HEK293 (cell line): ENCODE measurements at regions not wholly inside any gene's neighbourhood (a gene's known extent, or its start where the extent isn't known, plus 50 kb on each side); places are given as distances from the start of the nearest gene placed in this dataset.
A peak's percentile ranks its signal among the peaks of the same experiment; 100 is the strongest.

Source experiments
- BCL11B ChIP-seq: fragments of 450-650 bp; formaldehyde crosslinking; IDR thresholded peaks from 2 replicates; pipeline ENCODE4 v1.5.1; 2016; ENCODE audit warnings: low read depth, missing biosample characterization, missing genetic modification characterization
- GLI2 ChIP-seq: fragments of 450-650 bp; formaldehyde crosslinking; IDR thresholded peaks from 2 replicates; pipeline ENCODE4; 2017; ENCODE audit warnings: missing biosample characterization, missing genetic modification characterization, low read depth, borderline replicate concordance
- SCRT1 ChIP-seq: fragments of 450-650 bp; formaldehyde crosslinking; IDR thresholded peaks from 2 replicates; pipeline ENCODE4 v1.5.1; 2016; ENCODE audit warnings: missing biosample characterization, missing genetic modification characterization, borderline replicate concordance
- ZBTB11 ChIP-seq: fragments of 450-650 bp; formaldehyde crosslinking; conservative IDR thresholded peaks from 2 replicates; pipeline ENCODE4 v1.5.1; 2016; ENCODE audit warnings: low read depth, missing biosample characterization, missing genetic modification characterization
- ZBTB17 ChIP-seq: fragments of 450-650 bp; formaldehyde crosslinking; IDR thresholded peaks from 2 replicates; pipeline ENCODE4 v1.5.1; 2016; ENCODE audit warnings: missing biosample characterization, missing genetic modification characterization
- ZNF10 ChIP-seq: fragments of 450-650 bp; formaldehyde crosslinking; IDR thresholded peaks from 2 replicates; pipeline ENCODE4 v1.5.1; 2017; ENCODE audit warnings: missing biosample characterization, missing genetic modification characterization
- ZNF169 ChIP-seq: fragments of 450-650 bp; formaldehyde crosslinking; IDR thresholded peaks from 2 replicates; pipeline ENCODE4 v1.5.1; 2016; ENCODE audit warnings: missing biosample characterization, missing genetic modification characterization
- ZNF18 ChIP-seq: fragments of 450-650 bp; formaldehyde crosslinking; IDR thresholded peaks from 2 replicates; pipeline ENCODE4 v1.5.1; 2016; ENCODE audit warnings: missing biosample characterization, missing genetic modification characterization
- ZNF404 ChIP-seq: fragments of 450-650 bp; formaldehyde crosslinking; IDR thresholded peaks from 2 replicates; pipeline ENCODE4 v1.5.1; 2017; ENCODE audit warnings: missing biosample characterization, missing genetic modification characterization
- ZNF518A ChIP-seq: fragments of 450-650 bp; formaldehyde crosslinking; conservative IDR thresholded peaks from 2 replicates; pipeline ENCODE4 v1.5.1; 2016; ENCODE audit warnings: low read depth, missing biosample characterization, missing genetic modification characterization
- ZNF561 ChIP-seq: fragments of 450-650 bp; IDR thresholded peaks from 2 replicates; pipeline ENCODE4 v1.5.1; 2018; ENCODE audit warnings: missing biosample characterization, missing genetic modification characterization, borderline replicate concordance
- ZNF658 ChIP-seq: fragments of 450-650 bp; formaldehyde crosslinking; IDR thresholded peaks from 2 replicates; pipeline ENCODE4; 2016; ENCODE audit warnings: missing biosample characterization, missing genetic modification characterization
- ZNF747 ChIP-seq: fragments of 450-650 bp; formaldehyde crosslinking; IDR thresholded peaks from 2 replicates; pipeline ENCODE4 v1.5.1; 2016; ENCODE audit warnings: missing biosample characterization, missing genetic modification characterization
- ZNF768 ChIP-seq: fragments of 450-650 bp; formaldehyde crosslinking; IDR thresholded peaks from 2 replicates; pipeline ENCODE4 v1.5.1; 2018; ENCODE audit warnings: missing biosample characterization, mild to moderate bottlenecking, missing genetic modification characterization
- ZNF777 ChIP-seq: fragments of 450-650 bp; formaldehyde crosslinking; IDR thresholded peaks from 2 replicates; pipeline ENCODE4 v1.5.1; 2017; ENCODE audit warnings: missing biosample characterization, missing genetic modification characterization, borderline replicate concordance
- ZNF843 ChIP-seq: fragments of 450-650 bp; formaldehyde crosslinking; IDR thresholded peaks from 2 replicates; pipeline ENCODE4 v1.5.1; 2016; ENCODE audit warnings: missing biosample characterization, missing genetic modification characterization
- ZSCAN30 ChIP-seq: fragments of 450-650 bp; IDR thresholded peaks from 2 replicates; pipeline ENCODE4 v1.5.1; 2018; ENCODE audit warnings: missing biosample characterization, mild to moderate bottlenecking, missing genetic modification characterization, moderate library complexity
- TF ChIP-seq, protein P1 (sequence below): fragments of 450-650 bp; formaldehyde crosslinking; IDR thresholded peaks from 2 replicates; pipeline ENCODE4 v1.5.1; 2016; ENCODE audit warnings: missing biosample characterization, missing genetic modification characterization
- TF ChIP-seq, protein P2 (sequence below): fragments of 450-650 bp; formaldehyde crosslinking; IDR thresholded peaks from 2 replicates; pipeline ENCODE4 v1.5.1; 2016; ENCODE audit warnings: missing biosample characterization, missing genetic modification characterization
- TF ChIP-seq, protein P3 (sequence below): fragments of 450-650 bp; formaldehyde crosslinking; IDR thresholded peaks from 2 replicates; pipeline ENCODE4 v1.5.1; 2016; ENCODE audit warnings: missing biosample characterization, missing genetic modification characterization
- TF ChIP-seq, protein P4 (sequence below): fragments of 450-650 bp; formaldehyde crosslinking; IDR thresholded peaks from 2 replicates; pipeline ENCODE4 v1.5.1; 2016; ENCODE audit warnings: missing biosample characterization, missing genetic modification characterization

DNA sequence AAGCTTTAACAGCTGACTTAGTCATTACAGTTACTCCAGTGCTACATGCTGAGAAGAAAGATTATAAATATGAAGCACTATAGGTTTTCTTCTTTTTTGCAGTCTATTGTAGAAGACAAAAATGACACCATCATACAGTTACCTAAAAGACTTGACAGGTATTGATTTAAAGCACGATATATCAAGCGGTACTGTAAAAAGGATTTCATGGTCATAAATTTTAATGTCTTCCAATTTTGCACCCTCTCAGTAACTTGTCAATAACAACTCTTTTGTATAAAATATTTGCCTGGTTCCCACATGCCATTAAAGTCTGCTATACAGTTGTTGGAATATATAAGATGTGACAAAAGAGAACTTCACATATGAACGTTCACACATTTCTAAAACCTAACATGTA, 102.8 kb downstream of the ZIC5 start (continued):
- TF ChIP-seq, protein P1, sequence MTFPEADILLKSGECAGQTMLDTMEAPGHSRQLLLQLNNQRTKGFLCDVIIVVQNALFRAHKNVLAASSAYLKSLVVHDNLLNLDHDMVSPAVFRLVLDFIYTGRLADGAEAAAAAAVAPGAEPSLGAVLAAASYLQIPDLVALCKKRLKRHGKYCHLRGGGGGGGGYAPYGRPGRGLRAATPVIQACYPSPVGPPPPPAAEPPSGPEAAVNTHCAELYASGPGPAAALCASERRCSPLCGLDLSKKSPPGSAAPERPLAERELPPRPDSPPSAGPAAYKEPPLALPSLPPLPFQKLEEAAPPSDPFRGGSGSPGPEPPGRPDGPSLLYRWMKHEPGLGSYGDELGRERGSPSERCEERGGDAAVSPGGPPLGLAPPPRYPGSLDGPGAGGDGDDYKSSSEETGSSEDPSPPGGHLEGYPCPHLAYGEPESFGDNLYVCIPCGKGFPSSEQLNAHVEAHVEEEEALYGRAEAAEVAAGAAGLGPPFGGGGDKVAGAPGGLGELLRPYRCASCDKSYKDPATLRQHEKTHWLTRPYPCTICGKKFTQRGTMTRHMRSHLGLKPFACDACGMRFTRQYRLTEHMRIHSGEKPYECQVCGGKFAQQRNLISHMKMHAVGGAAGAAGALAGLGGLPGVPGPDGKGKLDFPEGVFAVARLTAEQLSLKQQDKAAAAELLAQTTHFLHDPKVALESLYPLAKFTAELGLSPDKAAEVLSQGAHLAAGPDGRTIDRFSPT (tag by site-specific recombination): peak; percentile 66
- TF ChIP-seq ZNF404 (tag by site-specific recombination) (no peak), ZNF843 (tag by site-specific recombination) (peak; percentile 88), ZNF169 (no peak), ZBTB11 (tag by site-specific recombination) (no peak), ZNF658 (no peak), ZNF768 (tag by site-specific recombination) (no peak), ZNF777 (tag by site-specific recombination) (no peak), SCRT1 (no peak), ZBTB17 (tag by site-specific recombination) (no peak), ZNF518A (tag by site-specific recombination) (no peak), ZNF10 (tag by site-specific recombination) (no peak), GLI2 (tag by site-specific recombination) (peak; percentile 50; the same call in 1 of the 2 replicates), BCL11B (tag by site-specific recombination) (peak; percentile 84), ZNF747 (tag by site-specific recombination) (no peak), ZNF561 (no peak), ZSCAN30 (0 out of 2 replicates have a peak, but pooled peaks have one; percentile 10), ZNF18 (tag by site-specific recombination) (peak; percentile 47; the same call in 1 of the 2 replicates)
- TF ChIP-seq, protein P2, sequence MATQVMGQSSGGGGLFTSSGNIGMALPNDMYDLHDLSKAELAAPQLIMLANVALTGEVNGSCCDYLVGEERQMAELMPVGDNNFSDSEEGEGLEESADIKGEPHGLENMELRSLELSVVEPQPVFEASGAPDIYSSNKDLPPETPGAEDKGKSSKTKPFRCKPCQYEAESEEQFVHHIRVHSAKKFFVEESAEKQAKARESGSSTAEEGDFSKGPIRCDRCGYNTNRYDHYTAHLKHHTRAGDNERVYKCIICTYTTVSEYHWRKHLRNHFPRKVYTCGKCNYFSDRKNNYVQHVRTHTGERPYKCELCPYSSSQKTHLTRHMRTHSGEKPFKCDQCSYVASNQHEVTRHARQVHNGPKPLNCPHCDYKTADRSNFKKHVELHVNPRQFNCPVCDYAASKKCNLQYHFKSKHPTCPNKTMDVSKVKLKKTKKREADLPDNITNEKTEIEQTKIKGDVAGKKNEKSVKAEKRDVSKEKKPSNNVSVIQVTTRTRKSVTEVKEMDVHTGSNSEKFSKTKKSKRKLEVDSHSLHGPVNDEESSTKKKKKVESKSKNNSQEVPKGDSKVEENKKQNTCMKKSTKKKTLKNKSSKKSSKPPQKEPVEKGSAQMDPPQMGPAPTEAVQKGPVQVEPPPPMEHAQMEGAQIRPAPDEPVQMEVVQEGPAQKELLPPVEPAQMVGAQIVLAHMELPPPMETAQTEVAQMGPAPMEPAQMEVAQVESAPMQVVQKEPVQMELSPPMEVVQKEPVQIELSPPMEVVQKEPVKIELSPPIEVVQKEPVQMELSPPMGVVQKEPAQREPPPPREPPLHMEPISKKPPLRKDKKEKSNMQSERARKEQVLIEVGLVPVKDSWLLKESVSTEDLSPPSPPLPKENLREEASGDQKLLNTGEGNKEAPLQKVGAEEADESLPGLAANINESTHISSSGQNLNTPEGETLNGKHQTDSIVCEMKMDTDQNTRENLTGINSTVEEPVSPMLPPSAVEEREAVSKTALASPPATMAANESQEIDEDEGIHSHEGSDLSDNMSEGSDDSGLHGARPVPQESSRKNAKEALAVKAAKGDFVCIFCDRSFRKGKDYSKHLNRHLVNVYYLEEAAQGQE: no peak
- TF ChIP-seq, protein P3, sequence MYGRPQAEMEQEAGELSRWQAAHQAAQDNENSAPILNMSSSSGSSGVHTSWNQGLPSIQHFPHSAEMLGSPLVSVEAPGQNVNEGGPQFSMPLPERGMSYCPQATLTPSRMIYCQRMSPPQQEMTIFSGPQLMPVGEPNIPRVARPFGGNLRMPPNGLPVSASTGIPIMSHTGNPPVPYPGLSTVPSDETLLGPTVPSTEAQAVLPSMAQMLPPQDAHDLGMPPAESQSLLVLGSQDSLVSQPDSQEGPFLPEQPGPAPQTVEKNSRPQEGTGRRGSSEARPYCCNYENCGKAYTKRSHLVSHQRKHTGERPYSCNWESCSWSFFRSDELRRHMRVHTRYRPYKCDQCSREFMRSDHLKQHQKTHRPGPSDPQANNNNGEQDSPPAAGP (tag by site-specific recombination): no peak
- TF ChIP-seq, protein P4, sequence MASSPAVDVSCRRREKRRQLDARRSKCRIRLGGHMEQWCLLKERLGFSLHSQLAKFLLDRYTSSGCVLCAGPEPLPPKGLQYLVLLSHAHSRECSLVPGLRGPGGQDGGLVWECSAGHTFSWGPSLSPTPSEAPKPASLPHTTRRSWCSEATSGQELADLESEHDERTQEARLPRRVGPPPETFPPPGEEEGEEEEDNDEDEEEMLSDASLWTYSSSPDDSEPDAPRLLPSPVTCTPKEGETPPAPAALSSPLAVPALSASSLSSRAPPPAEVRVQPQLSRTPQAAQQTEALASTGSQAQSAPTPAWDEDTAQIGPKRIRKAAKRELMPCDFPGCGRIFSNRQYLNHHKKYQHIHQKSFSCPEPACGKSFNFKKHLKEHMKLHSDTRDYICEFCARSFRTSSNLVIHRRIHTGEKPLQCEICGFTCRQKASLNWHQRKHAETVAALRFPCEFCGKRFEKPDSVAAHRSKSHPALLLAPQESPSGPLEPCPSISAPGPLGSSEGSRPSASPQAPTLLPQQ: no peak
